ENCODE measurements at regions not wholly inside any gene's neighbourhood (a gene's known extent, or its start where the extent isn't known, plus 50 kb on each side); places are given as distances from the start of the nearest gene placed in this dataset.

GRCh38 chr12:66919466-66919865, 240.6 kb upstream of the GRIP1 start:
- H3K27ac ChIP-seq, result no peak overlapping the region
- no peak overlapping the region for H3K4me3 ChIP-seq
- no peaks in the 10 kb centered on the region for H3K9me3 ChIP-seq
- no peaks in the 10 kb centered on the region for H3K27me3 ChIP-seq (ENCODE audit: low read depth)
- no peak for DNase-seq
- TF ChIP-seq CTCF (IDR thresholded peaks at IDR 0.05), result no peak
- intact Hi-C loops (cut with DNase I), result no loop called here
- no peaks in the 10 kb centered on the region for H3K4me1 ChIP-seq
- H3K36me3 ChIP-seq, result no peaks in the 10 kb centered on the region
- ATAC-seq, result no peak

GRCh38 chr12:66920205-66920604, 241.3 kb upstream of the GRIP1 start:
- intact Hi-C loops (cut with DNase I), result no loop called here

GRCh38 chr12:66921151-66921550, 242.3 kb upstream of the GRIP1 start:
- no peak for DNase-seq
- TF ChIP-seq CTCF (IDR thresholded peaks at IDR 0.05), result no peak
- Histone ChIP-seq H3K27me3 (ENCODE audit: low read depth) (no peaks in the 10 kb centered on the region), H3K9me3 (no peaks in the 10 kb centered on the region), H3K36me3 (no peaks in the 10 kb centered on the region), H3K4me1 (no peaks in the 10 kb centered on the region), H3K4me3 (no peak overlapping the region), H3K27ac (no peak overlapping the region)
- no peak for ATAC-seq
- intact Hi-C loops (cut with DNase I), result no loop called here

More at GRCh38 chr12:66920205-66920604, 241.3 kb upstream of the GRIP1 start:
- Histone ChIP-seq H3K36me3 (no peaks in the 10 kb centered on the region), H3K9me3 (no peaks in the 10 kb centered on the region), H3K4me1 (no peaks in the 10 kb centered on the region), H3K27ac (no peak overlapping the region), H3K4me3 (no peak overlapping the region), H3K27me3 (ENCODE audit: low read depth) (no peaks in the 10 kb centered on the region)
- TF ChIP-seq CTCF (IDR thresholded peaks at IDR 0.05), result no peak
- DNase-seq (no peak), ATAC-seq (no peak)

- Histone ChIP-seq H3K4me1 (no peaks in the 10 kb centered on the region), H3K36me3 (no peaks in the 10 kb centered on the region), H3K27ac (no peak overlapping the region), H3K27me3 (ENCODE audit: low read depth) (no peaks in the 10 kb centered on the region), H3K4me3 (no peak overlapping the region), H3K9me3 (no peaks in the 10 kb centered on the region)
- ATAC-seq (no peak), DNase-seq (no peak)
- intact Hi-C loops (cut with DNase I), result no loop called here
- TF ChIP-seq CTCF (IDR thresholded peaks at IDR 0.05), result no peak
These were observed 246.2 kb upstream of the GRIP1 start for GRCh38 chr12:66925083-66925482.

GRCh38 chr12:66929121-66929520, 250.2 kb upstream of the GRIP1 start:
- no peak for TF ChIP-seq CTCF (IDR thresholded peaks at IDR 0.05)
- H3K4me3 ChIP-seq, result no peak overlapping the region
- ATAC-seq (no peak), DNase-seq (no peak)
- no peaks in the 10 kb centered on the region for H3K9me3 ChIP-seq
- H3K36me3 ChIP-seq, result no peaks in the 10 kb centered on the region
- intact Hi-C loops (cut with DNase I), result no loop called here
- no peaks in the 10 kb centered on the region for H3K4me1 ChIP-seq
- no peak overlapping the region for H3K27ac ChIP-seq
- no peaks in the 10 kb centered on the region for H3K27me3 ChIP-seq (ENCODE audit: low read depth)

- no peak for TF ChIP-seq CTCF (IDR thresholded peaks at IDR 0.05)
- intact Hi-C loops (cut with DNase I), result no loop called here
- Histone ChIP-seq H3K36me3 (no peaks in the 10 kb centered on the region), H3K4me3 (no peak overlapping the region), H3K4me1 (no peaks in the 10 kb centered on the region), H3K27me3 (ENCODE audit: low read depth) (no peaks in the 10 kb centered on the region), H3K9me3 (no peaks in the 10 kb centered on the region), H3K27ac (no peak overlapping the region)
- ATAC-seq (no peak), DNase-seq (no peak)
These were observed 252.2 kb upstream of the GRIP1 start for GRCh38 chr12:66931091-66931490.
